GM12878 (cell line): ENCODE measurements at regions not wholly inside any gene's neighbourhood (a gene's known extent, or its start where the extent isn't known, plus 50 kb on each side); places are given as distances from the start of the nearest gene placed in this dataset.

Source experiments
- CREB1 ChIP-seq: IDR thresholded peaks from 2 replicates; pipeline ENCODE4 v1.6.1; 2012; ENCODE audit warnings: low read depth, mild to moderate bottlenecking, inconsistent platforms
- EP300 ChIP-seq, 2 experiments: fragments of 150-350 bp in 1 of 2; IDR thresholded peaks; 2 replicates each; pipeline ENCODE4 v1.6.1; 2011 to 2012; ENCODE audit warnings: low read depth in 2 of 2, low read length in 2 of 2, borderline replicate concordance in 1 of 2, improper control_type of control experiment in 1 of 2, inconsistent platforms in 1 of 2; ENCODE audit not compliant: control insufficient read depth in 1 of 2
- MYB ChIP-seq: fragments of 150-350 bp; IDR thresholded peaks from 2 replicates; pipeline ENCODE4 v1.6.1; 2014; ENCODE audit warnings: mild to moderate bottlenecking, low read depth, low read length, borderline replicate concordance
- SREBF1 ChIP-seq: IDR thresholded peaks from 2 replicates; pipeline ENCODE4 v1.6.1; 2012; ENCODE audit warnings: mild to moderate bottlenecking, low read length
- TF ChIP-seq, protein P1 (sequence below), 3 experiments: IDR thresholded peaks in 2 of 3; conservative IDR thresholded peaks in 1 of 3; 2 replicates each; pipeline ENCODE4 v1.5.1; 2011; ENCODE audit warnings: low read depth in 3 of 3, low read length in 3 of 3, mild to moderate bottlenecking in 3 of 3, control low read depth in 2 of 3, moderate library complexity in 2 of 3, inconsistent platforms in 1 of 3, mixed read lengths in 1 of 3; ENCODE audit not compliant: control insufficient read depth in 2 of 3, insufficient read depth in 1 of 3; ENCODE audit errors: extremely low read depth in 1 of 3

DNA sequence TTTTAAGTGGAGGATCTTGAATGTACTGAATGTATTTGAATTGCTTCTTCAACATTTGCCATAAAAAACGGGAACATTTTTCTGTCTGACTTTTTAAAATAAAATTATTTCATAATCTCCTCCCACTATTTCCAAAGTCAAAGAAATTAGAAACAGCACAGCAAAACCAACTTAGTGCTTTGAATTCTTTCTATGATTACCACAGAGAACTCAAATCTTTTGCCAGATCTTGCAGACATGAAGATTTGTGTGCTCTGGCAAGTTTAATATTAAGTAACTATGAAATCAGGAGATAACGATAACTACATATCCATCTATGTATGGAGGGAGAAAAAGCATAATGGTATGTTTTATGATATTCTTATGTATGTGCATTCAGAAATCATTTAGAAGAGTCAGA lies 982.2 kb downstream of the PCDH7 start:
- TF ChIP-seq, protein P1, sequence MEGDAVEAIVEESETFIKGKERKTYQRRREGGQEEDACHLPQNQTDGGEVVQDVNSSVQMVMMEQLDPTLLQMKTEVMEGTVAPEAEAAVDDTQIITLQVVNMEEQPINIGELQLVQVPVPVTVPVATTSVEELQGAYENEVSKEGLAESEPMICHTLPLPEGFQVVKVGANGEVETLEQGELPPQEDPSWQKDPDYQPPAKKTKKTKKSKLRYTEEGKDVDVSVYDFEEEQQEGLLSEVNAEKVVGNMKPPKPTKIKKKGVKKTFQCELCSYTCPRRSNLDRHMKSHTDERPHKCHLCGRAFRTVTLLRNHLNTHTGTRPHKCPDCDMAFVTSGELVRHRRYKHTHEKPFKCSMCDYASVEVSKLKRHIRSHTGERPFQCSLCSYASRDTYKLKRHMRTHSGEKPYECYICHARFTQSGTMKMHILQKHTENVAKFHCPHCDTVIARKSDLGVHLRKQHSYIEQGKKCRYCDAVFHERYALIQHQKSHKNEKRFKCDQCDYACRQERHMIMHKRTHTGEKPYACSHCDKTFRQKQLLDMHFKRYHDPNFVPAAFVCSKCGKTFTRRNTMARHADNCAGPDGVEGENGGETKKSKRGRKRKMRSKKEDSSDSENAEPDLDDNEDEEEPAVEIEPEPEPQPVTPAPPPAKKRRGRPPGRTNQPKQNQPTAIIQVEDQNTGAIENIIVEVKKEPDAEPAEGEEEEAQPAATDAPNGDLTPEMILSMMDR (IDR thresholded peaks at IDR 0.05 in 2 of 3, conservative IDR thresholded peaks at IDR 0.05 in 1 of 3; ENCODE audit: control insufficient read depth in 2 of 3, extremely low read depth in 1 of 3, insufficient read depth in 1 of 3, low read depth in 3 of 3, low read length in 3 of 3), result no peak
- TF ChIP-seq MYB (no peak), SREBF1 (no peak), EP300 (IDR thresholded peaks at IDR 0.05; ENCODE audit: borderline replicate concordance in 1 of 2, control insufficient read depth in 1 of 2, low read depth in 2 of 2, low read length in 2 of 2) (no peak), CREB1 (no peak)
